Epithelial cell of esophagus (primary cell): ENCODE measurements at regions not wholly inside any gene's neighbourhood (a gene's known extent, or its start where the extent isn't known, plus 50 kb on each side); places are given as distances from the start of the nearest gene placed in this dataset.

Experiments
- DNase-seq: peaks from one replicate; pipeline ENCODE4 v3.0.0; 2010; ENCODE audit warnings: low read depth
- H3K4me3 ChIP-seq: 2 replicates; pipeline ENCODE4 v1.5.1; 2011; ENCODE audit warnings: mild to moderate bottlenecking, low read length, control low read depth
- TF ChIP-seq, protein P1 (sequence below): IDR thresholded peaks from 2 replicates; pipeline ENCODE4 v1.5.1; 2011; ENCODE audit warnings: low read depth, mild to moderate bottlenecking, low read length, control low read depth, inconsistent platforms; ENCODE audit not compliant: insufficient read depth; ENCODE audit errors: missing control alignments

DNA sequence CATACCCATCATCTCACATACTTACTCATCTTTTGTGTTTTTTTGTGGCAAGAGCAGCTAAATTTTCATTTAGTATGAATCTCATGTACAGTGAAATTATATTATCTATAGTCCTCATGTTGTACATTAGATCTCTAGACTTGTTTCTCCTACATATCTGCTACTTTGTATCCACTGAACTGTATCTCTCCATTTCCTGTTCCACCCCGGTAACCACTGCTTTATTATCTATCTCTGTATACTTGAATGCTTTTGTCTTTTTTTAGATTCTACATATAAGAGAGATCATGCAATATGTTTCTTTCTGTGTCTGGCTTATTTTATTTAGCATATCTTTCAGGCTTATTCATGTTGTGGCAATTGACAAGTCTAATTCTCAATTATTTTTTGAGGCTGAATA is 125.1 kb downstream of the ANKRD7 start:
- no peak for DNase-seq
- TF ChIP-seq, protein P1, sequence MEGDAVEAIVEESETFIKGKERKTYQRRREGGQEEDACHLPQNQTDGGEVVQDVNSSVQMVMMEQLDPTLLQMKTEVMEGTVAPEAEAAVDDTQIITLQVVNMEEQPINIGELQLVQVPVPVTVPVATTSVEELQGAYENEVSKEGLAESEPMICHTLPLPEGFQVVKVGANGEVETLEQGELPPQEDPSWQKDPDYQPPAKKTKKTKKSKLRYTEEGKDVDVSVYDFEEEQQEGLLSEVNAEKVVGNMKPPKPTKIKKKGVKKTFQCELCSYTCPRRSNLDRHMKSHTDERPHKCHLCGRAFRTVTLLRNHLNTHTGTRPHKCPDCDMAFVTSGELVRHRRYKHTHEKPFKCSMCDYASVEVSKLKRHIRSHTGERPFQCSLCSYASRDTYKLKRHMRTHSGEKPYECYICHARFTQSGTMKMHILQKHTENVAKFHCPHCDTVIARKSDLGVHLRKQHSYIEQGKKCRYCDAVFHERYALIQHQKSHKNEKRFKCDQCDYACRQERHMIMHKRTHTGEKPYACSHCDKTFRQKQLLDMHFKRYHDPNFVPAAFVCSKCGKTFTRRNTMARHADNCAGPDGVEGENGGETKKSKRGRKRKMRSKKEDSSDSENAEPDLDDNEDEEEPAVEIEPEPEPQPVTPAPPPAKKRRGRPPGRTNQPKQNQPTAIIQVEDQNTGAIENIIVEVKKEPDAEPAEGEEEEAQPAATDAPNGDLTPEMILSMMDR, result no peak
- no peak overlapping the region for H3K4me3 ChIP-seq

DNA sequence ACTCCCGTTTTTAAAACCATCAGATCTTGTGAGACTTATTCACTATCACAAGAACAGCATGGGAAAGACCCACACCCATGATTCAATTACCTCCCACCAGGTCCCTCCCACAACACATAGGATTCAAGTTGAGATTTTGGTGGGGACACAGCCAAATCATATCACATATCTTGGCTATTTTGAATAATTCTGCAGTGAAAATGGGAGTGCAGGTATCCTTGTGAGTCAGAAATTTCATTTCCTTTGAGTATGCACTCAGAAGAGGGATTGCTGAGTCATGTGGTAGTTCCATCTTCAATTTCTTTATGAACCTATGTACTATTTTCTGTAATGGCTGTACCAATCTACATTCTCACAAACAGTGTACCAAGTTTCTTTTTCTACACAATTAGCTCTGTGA is 125.8 kb downstream of the ANKRD7 start:
- H3K4me3 ChIP-seq, result no peak overlapping the region
- TF ChIP-seq, protein P1, result no peak
- peak; percentile 17 for DNase-seq

GRCh38 chr7:118352867-118353453 is 128.5 kb downstream of the ANKRD7 start:
- DNase-seq, result peak; percentile 66
- TF ChIP-seq, protein P1, result peak; percentile 47
- no peak overlapping the region for H3K4me3 ChIP-seq

- H3K4me3 ChIP-seq, result no peak overlapping the region
- TF ChIP-seq, protein P1, result no peak
- DNase-seq, result no peak
These were observed 141.9 kb downstream of the ANKRD7 start for GRCh38 chr7:118366363-118366762.

- DNase-seq, result no peak
- no peak overlapping the region for H3K4me3 ChIP-seq
- TF ChIP-seq, protein P1, result no peak
These were observed 144.5 kb downstream of the ANKRD7 start for GRCh38 chr7:118368958-118369357.

DNA sequence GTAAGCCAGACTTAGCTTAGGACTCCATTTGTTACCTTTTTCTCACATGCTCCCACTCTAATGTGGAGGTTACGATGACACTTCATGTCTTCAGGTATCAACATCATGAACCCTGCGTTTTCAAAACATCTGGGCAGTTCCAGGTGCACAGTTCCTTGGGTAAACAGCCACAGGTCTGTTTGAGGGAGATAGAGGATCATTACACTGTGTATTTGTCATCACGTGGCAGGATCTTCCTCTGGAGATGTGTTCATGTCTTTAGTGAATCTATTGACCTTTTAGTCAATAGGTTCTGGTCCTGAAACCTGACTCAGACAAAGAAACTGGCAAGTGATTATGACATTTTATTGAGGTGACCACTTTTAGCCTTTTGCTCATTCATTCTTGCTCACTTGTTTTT is 145.5 kb downstream of the ANKRD7 start:
- TF ChIP-seq, protein P1, result no peak
- DNase-seq, result no peak
- H3K4me3 ChIP-seq, result no peak overlapping the region

- TF ChIP-seq, protein P1, result no peak
- peak; percentile 53 for DNase-seq
- H3K4me3 ChIP-seq, result no peak overlapping the region
These were observed 148.0 kb downstream of the ANKRD7 start for GRCh38 chr7:118372530-118372929.
